ENCODE measurements at regions not wholly inside any gene's neighbourhood (a gene's known extent, or its start where the extent isn't known, plus 50 kb on each side); places are given as distances from the start of the nearest gene placed in this dataset.
"Not testable (repeated sequence)": the region's sequence is repeated elsewhere in the genome, so short reads cannot be mapped to it uniquely, and the experiment has no call there.

GRCh38 chr1:24248859-24249258, 61.8 kb upstream of the IFNLR1 start:
- DNase-seq (peak in 1 of 3 donors; percentile 3), ATAC-seq (ENCODE audit: insufficient read depth, low FRiP score) (no peak)
- no peaks in the 10 kb centered on the region for H3K9me3 ChIP-seq (ENCODE audit: control insufficient read depth in 4 of 4, insufficient read depth in 3 of 4, low read length in 3 of 4)
- no peak overlapping the region for H3K9ac ChIP-seq (ENCODE audit: insufficient read depth in 1 of 2, low read length in 2 of 2)
- H3K4me3 ChIP-seq = no peak overlapping the region
- H3K4me1 ChIP-seq (ENCODE audit: control insufficient read depth in 5 of 5, insufficient read depth in 5 of 5, low read length in 5 of 5) = peaks cover 0 to 2% (median 0%) of the 10 kb centered on the region in 5 donors
- H3K27ac ChIP-seq (ENCODE audit: low read depth in 1 of 2, low read length in 1 of 2) = no peak overlapping the region
- no peaks in the 10 kb centered on the region for H3K36me3 ChIP-seq (ENCODE audit: control insufficient read depth in 4 of 4, insufficient read depth in 4 of 4, low read length in 4 of 4)
- WGBS, 2 donors = 95 to 96% methylated on average over 1 of the region's 1 CpG
- TF ChIP-seq CTCF (IDR thresholded peaks at IDR 0.05; ENCODE audit: control extremely low read depth, extremely low read depth) = no peak
- H3K27me3 ChIP-seq (ENCODE audit: control insufficient read depth in 3 of 3, insufficient read depth in 3 of 3, low read length in 2 of 3) = no peaks in the 10 kb centered on the region

GRCh38 chr1:24247337-24247736, 60.2 kb upstream of the IFNLR1 start:
- H3K4me3 ChIP-seq; H3K27me3 ChIP-seq (ENCODE audit: control insufficient read depth in 3 of 3, insufficient read depth in 3 of 3, low read length in 2 of 3); H3K27ac ChIP-seq (ENCODE audit: low read depth in 1 of 2, low read length in 1 of 2); H3K4me1 ChIP-seq (ENCODE audit: control insufficient read depth in 5 of 5, insufficient read depth in 5 of 5, low read length in 5 of 5); DNase-seq; H3K36me3 ChIP-seq (ENCODE audit: control insufficient read depth in 4 of 4, insufficient read depth in 4 of 4, low read length in 4 of 4); H3K9ac ChIP-seq (ENCODE audit: insufficient read depth in 1 of 2, low read length in 2 of 2); H3K9me3 ChIP-seq (ENCODE audit: control insufficient read depth in 4 of 4, insufficient read depth in 3 of 4, low read length in 3 of 4); ATAC-seq (ENCODE audit: insufficient read depth, low FRiP score): not testable (repeated sequence)
- WGBS, 2 donors = 83 to 92% methylated on average over 7 of the region's 7 CpGs

GRCh38 chr1:24244519-24245268, 57.6 kb upstream of the IFNLR1 start:
- 81 to 86% methylated on average over 2 of the region's 2 CpGs for whole genome bisulfite sequencing, 2 donors
- Histone ChIP-seq H3K9me3 (ENCODE audit: control insufficient read depth in 4 of 4, insufficient read depth in 3 of 4, low read length in 3 of 4) (no peaks in the 10 kb centered on the region), H3K4me3 (no peak overlapping the region), H3K36me3 (ENCODE audit: control insufficient read depth in 4 of 4, insufficient read depth in 4 of 4, low read length in 4 of 4) (no peaks in the 10 kb centered on the region), H3K4me1 (ENCODE audit: control insufficient read depth in 5 of 5, insufficient read depth in 5 of 5, low read length in 5 of 5) (no peaks in the 10 kb centered on the region), H3K27me3 (ENCODE audit: control insufficient read depth in 3 of 3, insufficient read depth in 3 of 3, low read length in 2 of 3) (no peaks in the 10 kb centered on the region), H3K27ac (ENCODE audit: low read depth in 1 of 2, low read length in 1 of 2) (no peak overlapping the region), H3K9ac (ENCODE audit: insufficient read depth in 1 of 2, low read length in 2 of 2) (no peak overlapping the region)
- no peak for ATAC-seq (ENCODE audit: insufficient read depth, low FRiP score)
- DNase-seq = no peak
- TF ChIP-seq CTCF (IDR thresholded peaks at IDR 0.05; ENCODE audit: control extremely low read depth, extremely low read depth) = no peak

- no peak for TF ChIP-seq CTCF (IDR thresholded peaks at IDR 0.05; ENCODE audit: control extremely low read depth, extremely low read depth)
- no peak overlapping the region for H3K27ac ChIP-seq (ENCODE audit: low read depth in 1 of 2, low read length in 1 of 2)
- no peaks in the 10 kb centered on the region for H3K27me3 ChIP-seq (ENCODE audit: control insufficient read depth in 3 of 3, insufficient read depth in 3 of 3, low read length in 2 of 3)
- H3K4me3 ChIP-seq = no peak overlapping the region
- H3K36me3 ChIP-seq (ENCODE audit: control insufficient read depth in 4 of 4, insufficient read depth in 4 of 4, low read length in 4 of 4) = no peaks in the 10 kb centered on the region
- H3K9me3 ChIP-seq (ENCODE audit: control insufficient read depth in 4 of 4, insufficient read depth in 3 of 4, low read length in 3 of 4) = peaks cover 0 to 2% (median 0%) of the 10 kb centered on the region in 4 donors
- H3K9ac ChIP-seq (ENCODE audit: insufficient read depth in 1 of 2, low read length in 2 of 2) = no peak overlapping the region
- 79 to 85% methylated on average over 8 of the region's 8 CpGs for WGBS, 2 donors
- DNase-seq (no peak), ATAC-seq (ENCODE audit: insufficient read depth, low FRiP score) (no peak)
- peaks cover 0 to 6% (median 0%) of the 10 kb centered on the region in 5 donors for H3K4me1 ChIP-seq (ENCODE audit: control insufficient read depth in 5 of 5, insufficient read depth in 5 of 5, low read length in 5 of 5)
These were observed 50.8 kb upstream of the IFNLR1 start for GRCh38 chr1:24237750-24238395.

Data from lung (tissue), 11 donors.